ENCODE measurements at regions not wholly inside any gene's neighbourhood (a gene's known extent, or its start where the extent isn't known, plus 50 kb on each side); places are given as distances from the start of the nearest gene placed in this dataset.
"Not testable (repeated sequence)": the region's sequence is repeated elsewhere in the genome, so short reads cannot be mapped to it uniquely, and the experiment has no call there.

DNA sequence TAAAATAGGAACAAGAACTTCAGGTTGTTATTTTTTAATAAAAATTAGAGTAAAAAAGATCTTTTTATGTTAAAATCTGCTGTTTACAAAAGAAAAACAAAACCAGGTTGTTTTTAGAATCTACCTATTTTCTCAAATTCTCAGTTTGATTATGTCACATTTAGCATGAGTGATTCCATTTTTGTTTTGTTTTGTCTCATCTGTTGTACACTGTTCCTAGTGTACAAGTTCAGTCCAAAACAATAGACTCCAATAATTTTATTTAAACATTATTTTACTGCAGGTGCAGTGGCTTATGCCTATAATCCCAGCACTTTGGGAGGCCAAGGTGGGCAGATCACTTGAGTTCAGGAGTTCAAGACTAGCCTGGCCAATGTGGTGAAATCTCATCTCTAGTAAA, 2142.7 kb downstream of the TP53TG3F start:
- TF ChIP-seq L3MBTL2 (conservative IDR thresholded peaks at IDR 0.05) (no peak), BHLHE40 (IDR thresholded peaks at IDR 0.05; ENCODE audit: borderline replicate concordance) (no peak), SUZ12 (IDR thresholded peaks at IDR 0.05) (no peak), FOXA1 (IDR thresholded peaks at IDR 0.05) (no peak), HDGF (IDR thresholded peaks at IDR 0.05; ENCODE audit: borderline replicate concordance) (no peak), FOXM1 (IDR thresholded peaks at IDR 0.05; ENCODE audit: borderline replicate concordance) (no peak), ARNT (IDR thresholded peaks at IDR 0.05) (no peak), FOXK2 (IDR thresholded peaks at IDR 0.05) (no peak), CTBP1 (IDR thresholded peaks at IDR 0.05; ENCODE audit: borderline replicate concordance) (no peak), LEF1 (IDR thresholded peaks at IDR 0.05; ENCODE audit: borderline replicate concordance) (no peak), ELF4 (IDR thresholded peaks at IDR 0.05) (no peak), ZNF384 (IDR thresholded peaks at IDR 0.05) (no peak), NFRKB (IDR thresholded peaks at IDR 0.05) (no peak), SP1 (IDR thresholded peaks at IDR 0.05) (no peak)
- TF ChIP-seq, protein P1, sequence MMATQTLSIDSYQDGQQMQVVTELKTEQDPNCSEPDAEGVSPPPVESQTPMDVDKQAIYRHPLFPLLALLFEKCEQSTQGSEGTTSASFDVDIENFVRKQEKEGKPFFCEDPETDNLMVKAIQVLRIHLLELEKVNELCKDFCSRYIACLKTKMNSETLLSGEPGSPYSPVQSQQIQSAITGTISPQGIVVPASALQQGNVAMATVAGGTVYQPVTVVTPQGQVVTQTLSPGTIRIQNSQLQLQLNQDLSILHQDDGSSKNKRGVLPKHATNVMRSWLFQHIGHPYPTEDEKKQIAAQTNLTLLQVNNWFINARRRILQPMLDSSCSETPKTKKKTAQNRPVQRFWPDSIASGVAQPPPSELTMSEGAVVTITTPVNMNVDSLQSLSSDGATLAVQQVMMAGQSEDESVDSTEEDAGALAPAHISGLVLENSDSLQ (IDR thresholded peaks at IDR 0.05) = no peak
- ChIA-PET CTCF (no interaction called here), POLR2A (no interaction called here)
- no peak for DNase-seq (ENCODE audit: extremely low spot score)

DNA sequence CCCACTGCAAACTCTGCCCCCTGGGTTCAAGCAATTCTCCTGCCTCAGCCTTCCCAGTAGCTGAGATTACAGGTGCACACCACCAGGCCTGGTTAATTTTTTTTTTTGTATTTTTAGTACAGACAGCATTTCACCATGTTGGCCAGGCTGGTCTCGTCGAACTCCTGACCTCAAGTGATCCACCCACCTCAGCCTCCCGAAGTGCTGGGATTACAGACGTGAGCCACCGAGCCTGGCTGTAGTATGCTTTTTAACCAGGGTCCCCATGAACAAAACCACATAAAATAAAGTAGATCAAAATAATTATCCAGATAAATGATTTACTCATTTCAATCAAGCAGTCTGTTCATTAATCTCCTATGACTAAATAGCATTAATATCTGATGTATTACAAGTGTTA, 2144.0 kb downstream of the TP53TG3F start:
- POLR2A ChIA-PET, CTCF ChIA-PET: not testable (repeated sequence)

DNA sequence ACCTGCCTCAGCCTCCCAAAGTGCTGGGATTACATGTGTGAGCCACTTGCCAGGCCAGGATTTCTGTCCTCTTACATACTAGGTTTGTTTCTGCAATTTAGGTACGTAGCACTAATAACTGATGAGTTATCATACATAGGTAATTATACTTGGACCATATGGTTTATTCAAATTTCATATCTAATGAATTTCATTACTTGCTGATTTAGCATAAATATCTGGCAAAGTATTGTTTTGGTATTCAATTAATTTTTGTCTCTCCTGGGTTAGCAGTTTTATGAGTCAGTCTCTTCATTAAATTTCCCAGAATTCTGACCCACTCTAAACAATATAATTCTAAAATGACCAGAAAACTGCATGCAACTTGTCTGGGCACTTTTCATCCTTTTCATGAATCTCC, 2146.5 kb downstream of the TP53TG3F start:
- ChIA-PET CTCF (no interaction called here), POLR2A (no interaction called here)
- TF ChIP-seq HDGF (IDR thresholded peaks at IDR 0.05; ENCODE audit: borderline replicate concordance) (no peak), NFRKB (IDR thresholded peaks at IDR 0.05) (no peak), ARNT (IDR thresholded peaks at IDR 0.05) (no peak), FOXM1 (IDR thresholded peaks at IDR 0.05; ENCODE audit: borderline replicate concordance) (no peak), SUZ12 (IDR thresholded peaks at IDR 0.05) (no peak), SP1 (IDR thresholded peaks at IDR 0.05) (no peak), L3MBTL2 (conservative IDR thresholded peaks at IDR 0.05) (no peak), FOXK2 (IDR thresholded peaks at IDR 0.05) (no peak), CTBP1 (IDR thresholded peaks at IDR 0.05; ENCODE audit: borderline replicate concordance) (no peak), TARDBP (IDR thresholded peaks at IDR 0.05) (no peak), BHLHE40 (IDR thresholded peaks at IDR 0.05; ENCODE audit: borderline replicate concordance) (no peak), FOXA1 (IDR thresholded peaks at IDR 0.05) (no peak), ELF4 (IDR thresholded peaks at IDR 0.05) (no peak), ZNF384 (IDR thresholded peaks at IDR 0.05) (no peak), LEF1 (IDR thresholded peaks at IDR 0.05; ENCODE audit: borderline replicate concordance) (no peak)
- TF ChIP-seq, protein P1 (IDR thresholded peaks at IDR 0.05) = no peak
- DNase-seq (ENCODE audit: extremely low spot score) = no peak

More for the DNA sequence above, 2144.0 kb downstream of the TP53TG3F start:
- not testable (repeated sequence) for DNase-seq (ENCODE audit: extremely low spot score)

DNA sequence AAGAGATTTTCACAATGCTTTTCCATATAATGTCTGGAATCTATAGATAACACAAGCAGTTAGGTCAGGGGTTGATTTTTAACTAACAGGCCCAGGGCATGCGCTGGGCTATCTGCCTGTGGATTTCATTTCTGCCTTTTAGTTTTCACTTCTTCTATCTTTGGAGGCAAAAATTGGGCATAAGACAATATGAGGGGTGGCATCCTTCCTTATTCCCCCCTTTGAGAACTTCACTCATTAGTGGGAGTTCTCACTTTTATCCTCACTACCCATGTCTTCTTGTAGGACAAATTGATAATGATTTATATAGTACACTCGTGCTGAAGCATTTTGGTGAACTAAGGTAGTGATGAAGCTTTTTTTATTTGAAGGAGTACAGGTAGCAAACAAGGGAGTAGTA, 2155.5 kb downstream of the TP53TG3F start:
- DNase-seq (ENCODE audit: extremely low spot score); CTCF ChIA-PET; POLR2A ChIA-PET: not testable (repeated sequence)

DNA sequence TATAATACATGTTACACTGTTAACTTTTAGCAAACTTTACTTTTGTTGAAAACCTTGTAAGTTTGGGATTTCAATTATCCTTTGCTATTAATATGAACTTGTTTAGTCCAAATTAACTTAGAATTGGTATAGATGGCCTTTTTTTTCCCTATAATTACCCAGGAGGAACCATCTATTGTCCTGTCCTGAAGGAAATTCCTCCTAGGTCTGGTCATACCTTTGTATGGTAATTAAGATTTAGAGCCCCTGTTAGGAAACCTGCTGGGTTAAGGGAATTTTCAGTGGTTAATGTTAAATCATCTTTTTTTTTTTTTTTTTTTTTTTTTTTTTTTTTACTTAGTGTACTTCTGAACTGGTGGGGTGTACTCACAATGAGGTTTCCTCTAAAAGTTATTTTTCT, 2159.8 kb downstream of the TP53TG3F start:
- POLR2A ChIA-PET; DNase-seq (ENCODE audit: extremely low spot score); CTCF ChIA-PET: not testable (repeated sequence)

DNA sequence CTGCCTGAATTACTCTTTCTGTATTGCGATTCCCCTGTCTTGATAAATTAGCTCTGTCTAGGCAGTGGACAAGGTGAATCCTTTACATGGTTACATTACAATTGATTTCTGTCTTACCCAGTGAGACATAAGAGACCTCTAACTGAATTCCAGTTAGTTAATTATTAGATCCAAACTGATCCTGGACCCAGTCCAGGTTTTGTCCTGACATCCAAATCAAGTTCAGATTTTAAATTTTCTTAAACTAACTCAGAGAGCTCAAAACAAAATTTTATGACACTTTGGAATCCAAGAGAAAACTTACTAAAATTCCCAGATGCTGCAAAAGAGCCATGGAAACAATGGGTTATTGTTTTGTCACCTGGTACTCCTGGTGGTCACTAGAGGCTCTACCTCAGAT, 2166.6 kb downstream of the TP53TG3F start:
- ChIA-PET CTCF (no interaction called here), POLR2A (no interaction called here)
- DNase-seq (ENCODE audit: extremely low spot score) = no peak
- TF ChIP-seq TARDBP (IDR thresholded peaks at IDR 0.05) = no peak

DNA sequence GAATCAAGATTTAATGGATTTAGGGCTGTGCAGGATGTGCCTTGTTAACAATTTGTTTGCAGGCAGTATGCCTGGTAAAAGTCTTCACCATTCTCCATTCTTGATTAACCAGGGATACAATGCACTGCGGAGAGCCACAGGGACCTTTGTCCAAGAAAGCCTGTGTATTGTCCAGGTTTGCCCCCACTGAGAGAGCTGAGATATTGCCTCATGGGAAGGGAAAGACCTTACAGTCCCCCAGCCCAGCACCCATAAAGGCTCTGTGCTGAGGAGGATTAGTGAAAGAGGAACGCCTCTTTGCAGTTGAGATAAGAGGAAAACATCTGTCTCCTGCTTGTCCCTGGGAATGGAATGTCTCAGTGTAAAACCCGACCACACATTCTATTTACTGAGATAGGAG, 2169.6 kb downstream of the TP53TG3F start:
- DNase-seq (ENCODE audit: extremely low spot score) = no peak
- ChIA-PET POLR2A (no interaction called here), CTCF (interaction anchor here (0.7 kb wide), 1 partner anchor 108 kb away, joined by 3 read pairs; no protein-coding TSS in a partner anchor)
- TF ChIP-seq SUZ12 (IDR thresholded peaks at IDR 0.05) = no peak
- TF ChIP-seq TARDBP (IDR thresholded peaks at IDR 0.05) = no peak
- no peak for TF ChIP-seq ELF4 (IDR thresholded peaks at IDR 0.05)
- TF ChIP-seq LEF1 (IDR thresholded peaks at IDR 0.05; ENCODE audit: borderline replicate concordance) = no peak
- no peak for TF ChIP-seq ARNT (IDR thresholded peaks at IDR 0.05)

DNA sequence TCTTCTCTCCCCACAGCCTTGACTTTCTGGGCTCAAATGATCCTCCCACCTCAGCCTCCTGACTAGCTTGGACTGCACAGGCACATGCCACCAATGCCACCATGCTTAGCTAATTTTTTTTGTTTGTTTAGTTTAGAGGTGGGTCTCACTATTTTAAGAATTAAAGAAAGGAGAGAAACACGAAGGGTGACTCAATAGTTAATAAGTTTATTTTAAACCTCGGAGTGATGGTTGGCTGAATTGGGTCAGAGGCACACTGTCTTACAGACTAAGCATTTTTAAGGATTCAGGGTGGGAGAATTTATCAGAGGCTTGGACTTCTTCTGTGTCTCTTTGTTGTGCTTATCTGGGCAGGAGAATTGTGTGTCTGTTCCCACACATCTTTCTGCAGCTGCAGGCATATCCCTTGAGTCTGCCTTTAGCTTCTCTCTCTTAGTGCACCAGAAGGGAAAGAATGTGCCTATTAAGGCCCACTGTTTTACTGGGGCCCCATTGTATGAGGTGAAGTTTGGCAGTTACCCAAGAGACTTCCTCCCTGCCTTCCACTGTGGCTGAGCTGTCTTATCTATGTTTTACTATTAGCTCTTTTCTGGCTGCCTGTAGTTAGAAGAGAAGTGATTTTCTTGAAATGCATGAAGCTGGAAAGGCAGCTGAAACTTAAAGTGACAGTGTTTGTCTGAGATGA, 2172.0 kb downstream of the TP53TG3F start:
- no peak for DNase-seq (ENCODE audit: extremely low spot score)
- CTCF ChIA-PET = no interaction called here
- TF ChIP-seq, protein P1 (IDR thresholded peaks at IDR 0.05) = no peak
- TF ChIP-seq ARNT (IDR thresholded peaks at IDR 0.05) (no peak), CTBP1 (IDR thresholded peaks at IDR 0.05; ENCODE audit: borderline replicate concordance) (no peak)
- POLR2A ChIA-PET = no interaction called here

All from HEK293T (cell line).